Keratinocyte (primary cell): ENCODE measurements at regions not wholly inside any gene's neighbourhood (a gene's known extent, or its start where the extent isn't known, plus 50 kb on each side); places are given as distances from the start of the nearest gene placed in this dataset.

ENCODE experiments used
- DNase-seq: peaks from one replicate; pipeline ENCODE4 v3.0.0-alpha.2; 2011; ENCODE audit warnings: low read depth, missing footprints, low spot score
- FAIRE-seq: peaks from 2 replicates; lab custom pipeline; 2011; peaks lifted over from hg19 to GRCh38; lab: Jason Lieb, UNC
- H2AFZ ChIP-seq: 2 replicates; pipeline ENCODE4 v1.6.0; 2012; ENCODE audit warnings: low read length, control low read depth, inconsistent platforms; ENCODE audit not compliant: control insufficient read depth
- H3K27ac ChIP-seq: 2 replicates; pipeline ENCODE4 v1.5.1; 2011; ENCODE audit warnings: low read length; ENCODE audit not compliant: control insufficient read depth, insufficient read depth
- H3K27me3 ChIP-seq: 3 replicates; pipeline ENCODE4 v1.6.0; 2011; ENCODE audit warnings: low read length; ENCODE audit not compliant: control insufficient read depth, insufficient read depth; ENCODE audit errors: extremely low read depth
- H3K36me3 ChIP-seq, 2 experiments: 2 replicates in 1 of 2; 3 replicates in 1 of 2; pipeline ENCODE4 v1.5.1; 2011; ENCODE audit warnings: low read length in 2 of 2, mild to moderate bottlenecking in 1 of 2; ENCODE audit not compliant: control insufficient read depth in 2 of 2, insufficient read depth in 2 of 2; ENCODE audit errors: extremely low read depth in 1 of 2
- H3K4me1 ChIP-seq: 3 replicates; pipeline ENCODE4 v1.5.1; 2011; ENCODE audit warnings: low read length; ENCODE audit not compliant: control insufficient read depth, insufficient read depth; ENCODE audit errors: extremely low read depth
- H3K4me2 ChIP-seq: 3 replicates; pipeline ENCODE4 v1.6.0; 2011; ENCODE audit warnings: low read depth, low read length; ENCODE audit not compliant: control insufficient read depth, insufficient read depth; ENCODE audit errors: extremely low read depth
- H3K4me3 ChIP-seq, 3 experiments: fragments of 200-600 bp in 1 of 3; sonication (generic) in 1 of 3; 2 replicates in 2 of 3; 3 replicates in 1 of 3; pipeline ENCODE4 v1.5.1; 2011 to 2016; ENCODE audit warnings: low read length in 3 of 3, mild to moderate bottlenecking in 3 of 3, control low read depth in 2 of 3, inconsistent platforms in 1 of 3, low read depth in 1 of 3, mixed read lengths in 1 of 3, mixed run types in 1 of 3, moderate library complexity in 1 of 3; ENCODE audit not compliant: control insufficient read depth in 2 of 3, insufficient read depth in 2 of 3; ENCODE audit errors: extremely low read depth in 1 of 3
- H3K79me2 ChIP-seq: 2 replicates; pipeline ENCODE4 v1.6.0; 2012; ENCODE audit warnings: low read length; ENCODE audit not compliant: control insufficient read depth, insufficient read depth
- H3K9ac ChIP-seq: 3 replicates; pipeline ENCODE4 v1.6.0; 2011; ENCODE audit warnings: low read length; ENCODE audit not compliant: control insufficient read depth, insufficient read depth; ENCODE audit errors: extremely low read depth
- H3K9me1 ChIP-seq: 3 replicates; pipeline ENCODE4 v1.6.0; 2011; ENCODE audit warnings: low read length; ENCODE audit not compliant: control insufficient read depth, insufficient read depth; ENCODE audit errors: extremely low read depth
- H3K9me3 ChIP-seq: 2 replicates; pipeline ENCODE4 v1.5.1; 2012; ENCODE audit warnings: low read depth, low read length; ENCODE audit not compliant: control insufficient read depth
- H4K20me1 ChIP-seq: 3 replicates; pipeline ENCODE4 v1.6.0; 2011; ENCODE audit warnings: low read length; ENCODE audit not compliant: control insufficient read depth, insufficient read depth; ENCODE audit errors: extremely low read depth
- EZH2 ChIP-seq: IDR thresholded peaks from one replicate; pipeline ENCODE4 v1.6.1; 2012; ENCODE audit warnings: inconsistent platforms, mild to moderate bottlenecking, low read length, moderate library complexity
- dilution Hi-C: fragments of 300-500 bp; cut with MboI; formaldehyde crosslinking; loops from one replicate; pipeline ENCODE4 v1.7.0; 2020; ENCODE audit warnings: low sequenced_read_pairs; ENCODE audit not compliant: extremely low pct_ligation_motif_present
- TF ChIP-seq, protein P1 (sequence below), 3 experiments: IDR thresholded peaks in 1 of 3; conservative IDR thresholded peaks in 1 of 3; optimal IDR thresholded peaks in 1 of 3; 2 replicates in 2 of 3; 3 replicates in 1 of 3; pipeline versions ENCODE3 to v1.5.1; 2011; ENCODE audit warnings: low read length in 3 of 3, mild to moderate bottlenecking in 3 of 3, moderate library complexity in 2 of 3, control low read depth in 1 of 3, inconsistent platforms in 1 of 3; ENCODE audit not compliant: insufficient read depth in 2 of 3; ENCODE audit errors: extremely low read depth in 1 of 3

DNA sequence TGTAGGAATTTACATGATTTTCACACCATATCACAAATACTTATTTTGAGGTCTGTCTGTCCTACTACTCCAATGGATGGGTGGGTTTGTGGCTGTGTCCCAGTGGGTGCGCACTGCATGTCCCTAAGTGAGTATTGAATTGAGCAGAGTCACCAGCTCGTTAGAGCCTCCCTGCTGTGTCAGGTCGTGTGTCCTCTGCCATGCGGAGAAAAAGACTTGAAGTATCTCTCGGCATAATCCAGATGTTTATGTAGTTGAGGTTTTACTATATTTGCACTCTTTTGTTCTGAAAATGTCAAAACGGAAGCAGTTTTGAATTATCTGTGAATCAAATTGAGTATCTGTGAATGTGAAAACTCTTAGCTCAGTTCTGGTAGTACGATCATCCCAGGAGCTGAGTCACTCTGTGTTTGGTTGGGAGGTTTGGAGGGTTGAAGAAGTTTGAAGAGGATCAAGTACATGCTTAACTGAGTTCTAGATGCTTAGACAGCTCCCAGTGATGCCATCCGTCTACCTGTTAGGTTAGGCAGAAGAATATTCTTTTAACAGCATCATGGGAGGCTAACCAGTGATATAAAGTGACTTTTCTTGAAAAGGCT is 194.2 kb downstream of the TENT4A start:
- no peak overlapping the region for H3K4me3 ChIP-seq
- no peak for FAIRE-seq

DNA sequence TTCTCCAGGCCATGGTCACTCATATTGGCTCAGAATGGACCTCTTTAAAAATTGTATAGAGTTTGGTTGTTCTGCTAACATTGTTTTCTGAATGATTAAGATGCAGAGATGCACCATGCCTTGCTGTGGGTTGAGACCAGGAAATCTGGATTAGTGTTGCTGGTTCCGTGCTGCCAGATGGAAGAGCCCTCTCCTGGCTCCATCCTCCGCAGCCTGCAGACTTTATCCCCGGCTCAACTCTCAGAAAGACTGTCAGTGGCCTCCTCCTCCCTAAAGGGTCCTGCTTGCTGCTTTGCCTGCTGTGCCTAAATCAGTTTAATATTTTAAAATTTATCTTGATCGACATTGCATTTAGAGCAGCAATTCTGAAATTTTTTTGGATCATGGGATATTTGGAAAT is 196.7 kb downstream of the TENT4A start:
- no peak for FAIRE-seq
- Histone ChIP-seq H3K9me3 (no peaks in the 10 kb centered on the region), H3K4me3 (no peak overlapping the region), H3K9ac (no peak overlapping the region), H3K79me2 (no peaks in the 10 kb centered on the region), H3K4me1 (peaks cover 17% of the 10 kb centered on the region), H3K27ac (no peak overlapping the region), H3K4me2 (no peak overlapping the region), H3K9me1 (no peaks in the 10 kb centered on the region), H2AFZ (no peak overlapping the region), H3K36me3 (no peaks in the 10 kb centered on the region), H3K27me3 (no peaks in the 10 kb centered on the region), H4K20me1 (no peaks in the 10 kb centered on the region)
- dilution Hi-C loops, result no loop called here
- no peak for DNase-seq
- TF ChIP-seq EZH2, result no peak
- TF ChIP-seq, protein P1, sequence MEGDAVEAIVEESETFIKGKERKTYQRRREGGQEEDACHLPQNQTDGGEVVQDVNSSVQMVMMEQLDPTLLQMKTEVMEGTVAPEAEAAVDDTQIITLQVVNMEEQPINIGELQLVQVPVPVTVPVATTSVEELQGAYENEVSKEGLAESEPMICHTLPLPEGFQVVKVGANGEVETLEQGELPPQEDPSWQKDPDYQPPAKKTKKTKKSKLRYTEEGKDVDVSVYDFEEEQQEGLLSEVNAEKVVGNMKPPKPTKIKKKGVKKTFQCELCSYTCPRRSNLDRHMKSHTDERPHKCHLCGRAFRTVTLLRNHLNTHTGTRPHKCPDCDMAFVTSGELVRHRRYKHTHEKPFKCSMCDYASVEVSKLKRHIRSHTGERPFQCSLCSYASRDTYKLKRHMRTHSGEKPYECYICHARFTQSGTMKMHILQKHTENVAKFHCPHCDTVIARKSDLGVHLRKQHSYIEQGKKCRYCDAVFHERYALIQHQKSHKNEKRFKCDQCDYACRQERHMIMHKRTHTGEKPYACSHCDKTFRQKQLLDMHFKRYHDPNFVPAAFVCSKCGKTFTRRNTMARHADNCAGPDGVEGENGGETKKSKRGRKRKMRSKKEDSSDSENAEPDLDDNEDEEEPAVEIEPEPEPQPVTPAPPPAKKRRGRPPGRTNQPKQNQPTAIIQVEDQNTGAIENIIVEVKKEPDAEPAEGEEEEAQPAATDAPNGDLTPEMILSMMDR (optimal IDR thresholded peaks at IDR 0.05 in 1 of 3, IDR thresholded peaks at IDR 0.05 in 1 of 3, conservative IDR thresholded peaks at IDR 0.05 in 1 of 3; ENCODE audit: extremely low read depth in 1 of 3, insufficient read depth in 2 of 3, low read length in 3 of 3), result no peak

More for the DNA sequence above, 194.2 kb downstream of the TENT4A start:
- Histone ChIP-seq H3K36me3 (no peaks in the 10 kb centered on the region), H3K4me2 (no peak overlapping the region), H3K27ac (no peak overlapping the region), H3K79me2 (no peaks in the 10 kb centered on the region), H4K20me1 (no peaks in the 10 kb centered on the region), H3K4me1 (peaks cover 12% of the 10 kb centered on the region), H3K27me3 (no peaks in the 10 kb centered on the region), H3K9ac (no peak overlapping the region), H2AFZ (no peak overlapping the region), H3K9me3 (no peaks in the 10 kb centered on the region), H3K9me1 (no peaks in the 10 kb centered on the region)
- no peak for TF ChIP-seq EZH2
- TF ChIP-seq, protein P1 (optimal IDR thresholded peaks at IDR 0.05 in 1 of 3, IDR thresholded peaks at IDR 0.05 in 1 of 3, conservative IDR thresholded peaks at IDR 0.05 in 1 of 3; ENCODE audit: extremely low read depth in 1 of 3, insufficient read depth in 2 of 3, low read length in 3 of 3), result no peak
- dilution Hi-C loops, result no loop called here
- no peak for DNase-seq
